Fibroblast of pulmonary artery (primary cell): ENCODE measurements at regions not wholly inside any gene's neighbourhood (a gene's known extent, or its start where the extent isn't known, plus 50 kb on each side); places are given as distances from the start of the nearest gene placed in this dataset.

Source experiments
- DNase-seq: peaks from one replicate; pipeline ENCODE4 v3.0.0-alpha.2; 2010; ENCODE audit warnings: low read depth
- H3K4me3 ChIP-seq: replicated peaks from 2 replicates; pipeline ENCODE4 v1.5.1; 2011; ENCODE audit warnings: low read depth, mild to moderate bottlenecking, control low read depth, low read length, moderate library complexity
- TF ChIP-seq, protein P1 (sequence below): IDR thresholded peaks from 2 replicates; pipeline ENCODE4 v1.5.1; 2011; ENCODE audit warnings: mild to moderate bottlenecking, control low read depth, low read length, inconsistent platforms; ENCODE audit errors: missing control alignments

GRCh38 chr3:84566256-84566655 lies 392.5 kb upstream of the CADM2 start:
- TF ChIP-seq, protein P1, sequence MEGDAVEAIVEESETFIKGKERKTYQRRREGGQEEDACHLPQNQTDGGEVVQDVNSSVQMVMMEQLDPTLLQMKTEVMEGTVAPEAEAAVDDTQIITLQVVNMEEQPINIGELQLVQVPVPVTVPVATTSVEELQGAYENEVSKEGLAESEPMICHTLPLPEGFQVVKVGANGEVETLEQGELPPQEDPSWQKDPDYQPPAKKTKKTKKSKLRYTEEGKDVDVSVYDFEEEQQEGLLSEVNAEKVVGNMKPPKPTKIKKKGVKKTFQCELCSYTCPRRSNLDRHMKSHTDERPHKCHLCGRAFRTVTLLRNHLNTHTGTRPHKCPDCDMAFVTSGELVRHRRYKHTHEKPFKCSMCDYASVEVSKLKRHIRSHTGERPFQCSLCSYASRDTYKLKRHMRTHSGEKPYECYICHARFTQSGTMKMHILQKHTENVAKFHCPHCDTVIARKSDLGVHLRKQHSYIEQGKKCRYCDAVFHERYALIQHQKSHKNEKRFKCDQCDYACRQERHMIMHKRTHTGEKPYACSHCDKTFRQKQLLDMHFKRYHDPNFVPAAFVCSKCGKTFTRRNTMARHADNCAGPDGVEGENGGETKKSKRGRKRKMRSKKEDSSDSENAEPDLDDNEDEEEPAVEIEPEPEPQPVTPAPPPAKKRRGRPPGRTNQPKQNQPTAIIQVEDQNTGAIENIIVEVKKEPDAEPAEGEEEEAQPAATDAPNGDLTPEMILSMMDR = no peak
- no peak for DNase-seq

GRCh38 chr3:84567796-84568195 lies 391.0 kb upstream of the CADM2 start:
- no peak overlapping the region for H3K4me3 ChIP-seq
- DNase-seq = no peak
- TF ChIP-seq, protein P1 = no peak

More at GRCh38 chr3:84566256-84566655, 392.5 kb upstream of the CADM2 start:
- no peak overlapping the region for H3K4me3 ChIP-seq

DNA sequence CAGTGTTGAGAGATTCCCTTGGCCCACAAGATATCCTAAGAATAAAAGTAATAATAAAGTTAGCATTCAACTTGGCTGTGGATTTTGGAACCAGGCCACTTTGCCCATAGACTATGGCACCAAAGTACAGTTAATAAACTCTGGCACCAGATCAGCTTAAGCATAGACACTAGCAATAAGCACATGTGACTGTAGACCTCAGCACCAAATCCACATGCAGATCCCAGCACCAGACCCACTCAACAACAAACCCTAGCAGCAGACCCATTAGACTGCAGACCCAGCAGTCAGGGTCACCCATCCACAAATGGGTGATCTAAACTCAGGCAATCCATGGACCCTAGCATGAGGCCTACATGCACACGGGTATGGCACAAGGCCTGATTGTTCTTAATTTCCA lies 384.8 kb upstream of the CADM2 start:
- TF ChIP-seq, protein P1 = no peak
- H3K4me3 ChIP-seq = no peak overlapping the region
- DNase-seq = no peak

- H3K4me3 ChIP-seq = no peak overlapping the region
- TF ChIP-seq, protein P1 = no peak
- DNase-seq = no peak
Observed at GRCh38 chr3:84586427-84586826, 372.4 kb upstream of the CADM2 start.

DNA sequence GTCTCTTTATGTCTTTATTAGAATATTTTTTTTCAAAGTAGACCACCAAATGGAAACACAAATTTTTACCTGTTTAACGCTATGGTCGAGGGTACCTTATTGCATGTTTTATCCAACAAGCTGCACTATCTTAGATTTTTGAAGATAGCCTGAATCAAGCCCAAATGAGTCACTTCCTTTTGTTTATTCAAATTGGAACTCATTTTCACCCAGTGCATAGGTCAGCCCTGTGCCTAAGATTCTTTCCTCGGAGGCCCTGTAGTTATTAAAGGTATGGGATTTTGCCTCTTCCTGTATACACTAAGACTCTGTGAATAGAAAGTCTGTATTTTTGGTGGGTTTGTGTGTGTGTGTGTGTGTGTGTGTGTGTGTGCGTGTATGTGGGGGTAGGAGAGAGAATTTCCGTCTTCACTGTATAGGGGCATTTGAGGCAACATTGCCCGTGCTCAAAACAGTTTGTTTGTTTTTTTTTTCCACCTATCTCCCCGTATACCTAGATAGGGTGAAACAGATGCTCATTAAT lies 358.0 kb upstream of the CADM2 start:
- H3K4me3 ChIP-seq = no peak overlapping the region
- DNase-seq = no peak
- TF ChIP-seq, protein P1 = no peak

DNA sequence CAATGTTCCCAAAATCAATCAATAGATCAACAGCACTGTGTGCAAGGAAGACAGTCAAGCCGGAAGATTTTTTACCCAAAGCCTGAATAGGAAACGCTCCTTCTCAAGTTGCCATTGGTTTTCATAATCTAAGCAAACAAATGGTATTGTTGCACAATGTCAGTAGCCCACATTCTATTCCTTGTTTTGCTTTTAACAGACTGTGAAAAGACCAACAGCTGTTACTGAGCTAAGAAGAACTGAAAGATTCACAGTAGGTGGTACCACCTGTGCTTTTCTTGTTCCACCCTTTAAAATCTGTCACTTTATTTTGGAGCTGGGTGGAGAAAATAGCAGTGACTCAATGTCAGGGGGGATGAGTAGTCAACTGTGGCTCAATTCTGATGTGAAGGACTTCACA lies 357.5 kb upstream of the CADM2 start:
- H3K4me3 ChIP-seq = no peak overlapping the region
- no peak for DNase-seq
- TF ChIP-seq, protein P1 = no peak

DNA sequence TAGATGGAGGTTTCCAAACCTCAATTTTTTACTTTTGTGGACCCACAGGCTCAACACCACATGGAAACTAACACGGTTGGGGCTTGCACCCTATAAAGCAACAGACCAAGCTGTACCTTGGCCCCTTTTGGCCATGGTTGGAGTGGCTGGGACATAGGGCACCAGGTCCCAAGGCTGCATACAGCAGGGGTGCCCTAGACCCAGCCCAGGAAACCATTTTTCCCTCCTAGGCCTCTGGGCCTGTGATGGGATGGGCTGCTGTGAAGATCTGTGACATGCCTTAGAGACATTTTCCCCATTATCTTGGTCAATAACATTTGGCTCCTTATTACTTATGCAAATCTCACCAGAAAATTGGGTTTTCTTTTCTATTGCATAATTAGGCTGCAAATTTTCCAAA lies 337.0 kb upstream of the CADM2 start:
- TF ChIP-seq, protein P1 = no peak
- DNase-seq = no peak
- no peak overlapping the region for H3K4me3 ChIP-seq
